GM18526 (cell line): ENCODE measurements at regions not wholly inside any gene's neighbourhood (a gene's known extent, or its start where the extent isn't known, plus 50 kb on each side); places are given as distances from the start of the nearest gene placed in this dataset.

Experiments
- POLR2A ChIP-seq: IDR thresholded peaks from 3 replicates; pipeline ENCODE4 v1.6.1; 2011; ENCODE audit not compliant: insufficient read length; ENCODE audit errors: extremely low read depth

- TF ChIP-seq POLR2A: no peak
Observed at GRCh38 chr1:198850196-198850595, 211.4 kb downstream of the PTPRC start.

DNA sequence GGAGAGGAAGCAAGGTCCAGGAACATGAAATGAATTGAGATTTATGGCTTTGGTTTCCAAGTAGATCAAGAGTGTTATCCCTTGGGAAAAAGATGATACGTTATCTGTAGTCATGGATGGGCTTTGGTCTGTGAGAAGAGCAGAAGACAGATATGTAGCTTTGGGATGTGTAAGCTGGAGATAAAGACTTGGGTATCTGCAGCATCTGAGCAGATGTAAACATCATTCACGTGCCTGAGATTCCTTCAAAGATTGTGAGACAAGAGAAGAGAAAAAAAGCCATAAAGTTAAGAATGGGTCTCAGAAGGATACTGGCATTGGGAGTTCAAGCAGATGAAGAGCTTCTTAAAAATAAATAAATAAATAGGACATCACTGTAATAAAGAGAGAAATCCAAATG, 217.8 kb downstream of the PTPRC start:
- no peak for TF ChIP-seq POLR2A

- TF ChIP-seq POLR2A: no peak
Observed at GRCh38 chr1:198858033-198858432, 219.2 kb downstream of the PTPRC start.

- no peak for TF ChIP-seq POLR2A
Observed at GRCh38 chr1:198860371-198860770, 221.5 kb downstream of the PTPRC start.

- no peak for TF ChIP-seq POLR2A
Observed at GRCh38 chr1:198861636-198862035, 222.8 kb downstream of the PTPRC start.

GRCh38 chr1:198864695-198865094, 225.9 kb downstream of the PTPRC start:
- no peak for TF ChIP-seq POLR2A

DNA sequence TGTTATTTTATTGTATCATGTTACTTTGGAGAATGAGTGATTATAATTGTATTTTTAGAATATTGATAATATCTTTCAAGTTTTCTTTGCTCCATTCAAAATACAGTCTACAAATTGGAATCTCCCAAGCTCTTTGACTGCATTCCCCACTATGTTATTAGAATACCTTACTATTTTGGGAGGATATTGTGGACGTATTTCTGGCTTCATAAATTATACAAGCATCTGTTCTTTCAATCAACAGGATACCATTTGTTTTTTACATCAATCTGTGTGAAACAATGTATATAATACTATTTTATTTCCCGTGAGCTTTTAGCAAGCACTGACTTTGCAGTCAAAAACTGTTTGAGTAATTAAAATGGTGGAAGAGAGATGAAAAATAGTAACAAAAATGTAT, 226.5 kb downstream of the PTPRC start:
- no peak for TF ChIP-seq POLR2A

- TF ChIP-seq POLR2A: no peak
Observed at GRCh38 chr1:198867182-198867581, 228.3 kb downstream of the PTPRC start.

GRCh38 chr1:198873696-198874230, 234.9 kb downstream of the PTPRC start:
- TF ChIP-seq POLR2A: no peak

- TF ChIP-seq POLR2A: no peak
Observed at GRCh38 chr1:198876371-198876871, 237.6 kb downstream of the PTPRC start.

GRCh38 chr1:198878566-198878965, 239.7 kb downstream of the PTPRC start:
- TF ChIP-seq POLR2A: no peak

- no peak for TF ChIP-seq POLR2A
Observed at GRCh38 chr1:198879711-198880306, 241.0 kb downstream of the PTPRC start.

GRCh38 chr1:198880397-198880796, 241.6 kb downstream of the PTPRC start:
- no peak for TF ChIP-seq POLR2A

DNA sequence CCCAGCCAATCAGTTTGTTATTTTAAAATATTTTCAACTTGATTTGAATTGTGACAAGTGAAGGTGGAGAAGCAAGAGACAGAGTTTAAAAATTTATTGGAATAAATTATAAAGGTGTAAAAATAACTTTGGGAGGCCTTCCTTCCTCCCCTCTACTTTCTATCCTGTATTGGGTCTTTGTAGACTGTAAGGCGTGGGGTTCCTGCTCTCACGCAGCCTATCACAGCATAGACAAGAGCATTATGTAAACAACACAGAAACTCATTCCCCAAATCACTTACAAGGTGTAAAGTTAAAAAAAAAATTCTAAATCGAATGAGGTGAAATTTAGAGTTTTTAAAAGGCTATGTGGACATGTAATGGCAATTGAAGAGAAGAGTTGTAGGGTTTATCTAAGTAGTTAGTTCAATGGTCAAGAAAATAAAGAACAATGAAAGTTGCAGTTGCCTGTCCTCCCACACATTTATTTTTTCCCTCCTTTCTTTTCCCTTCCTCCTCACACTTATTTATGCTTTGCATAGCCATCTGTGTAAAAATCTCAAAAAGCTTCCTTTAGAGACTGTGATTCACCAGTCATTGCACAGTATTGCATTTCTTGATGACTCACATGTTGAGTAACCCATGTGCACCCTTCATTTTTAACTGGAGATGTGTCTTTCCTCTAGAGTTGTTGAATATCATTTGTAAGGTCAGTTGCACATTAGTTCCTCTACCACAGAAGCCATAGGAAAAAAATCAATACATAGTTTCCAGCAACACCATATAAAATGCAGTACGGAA, 242.2 kb downstream of the PTPRC start:
- TF ChIP-seq POLR2A: no peak

DNA sequence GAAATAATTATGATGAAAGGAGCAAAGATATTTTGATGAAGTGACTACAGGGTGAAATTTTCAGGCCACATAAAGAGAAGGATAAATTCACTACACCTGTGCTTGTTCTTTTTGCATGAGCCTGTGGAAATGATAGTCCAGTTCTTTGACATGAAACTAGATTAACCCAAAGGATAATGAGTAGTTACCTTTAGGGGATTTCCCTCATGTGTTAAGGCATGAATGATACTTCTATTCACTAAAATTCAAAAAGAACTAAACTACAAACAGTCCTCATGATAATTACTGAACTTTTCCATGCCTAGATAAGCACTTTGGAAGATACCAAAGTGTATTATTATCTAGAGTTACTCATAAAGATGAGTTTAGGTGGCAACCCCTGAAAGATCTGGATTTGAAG, 244.3 kb downstream of the PTPRC start:
- TF ChIP-seq POLR2A: no peak

- no peak for TF ChIP-seq POLR2A
Observed at GRCh38 chr1:198887866-198888265, 249.0 kb downstream of the PTPRC start.
